Smooth muscle cell (in vitro differentiated cells): ENCODE measurements at regions not wholly inside any gene's neighbourhood (a gene's known extent, or its start where the extent isn't known, plus 50 kb on each side); places are given as distances from the start of the nearest gene placed in this dataset.

ENCODE experiments used
- DNase-seq: peaks from one replicate; lab custom pipeline; 2025; ENCODE audit not compliant: unreplicated experiment; lab: John Stamatoyannopoulos, UW
- H2AFZ ChIP-seq: fragments of 200-600 bp; sonication (generic); 2 replicates; pipeline ENCODE4 v1.6.0; 2016; ENCODE audit warnings: antibody characterized with exemption, low read depth, mild to moderate bottlenecking
- H3F3A ChIP-seq: fragments of 200-600 bp; sonication (generic); 2 replicates; pipeline ENCODE4 v1.6.0; 2017; ENCODE audit warnings: antibody characterized with exemption, low read depth
- H3K27ac ChIP-seq: fragments of 200-600 bp; sonication (generic); 2 replicates; pipeline ENCODE4 v1.5.1; 2016; ENCODE audit warnings: low read depth, mild to moderate bottlenecking
- H3K27me3 ChIP-seq: fragments of 200-600 bp; sonication (generic); 2 replicates; pipeline ENCODE4 v1.6.1; 2016; ENCODE audit warnings: low read depth, mild to moderate bottlenecking
- H3K36me3 ChIP-seq: fragments of 200-600 bp; sonication (generic); 2 replicates; pipeline ENCODE4 v1.5.1; 2016; ENCODE audit warnings: low read depth
- H3K4me1 ChIP-seq: fragments of 200-600 bp; sonication (generic); 2 replicates; pipeline ENCODE4 v1.5.1; 2016; ENCODE audit warnings: low read depth
- H3K4me2 ChIP-seq: fragments of 200-600 bp; sonication (generic); 2 replicates; pipeline ENCODE4 v1.6.0; 2016; ENCODE audit warnings: mild to moderate bottlenecking
- H3K4me3 ChIP-seq: fragments of 200-600 bp; sonication (generic); 2 replicates; pipeline ENCODE4 v1.5.1; 2016; ENCODE audit warnings: mild to moderate bottlenecking
- H3K79me2 ChIP-seq: fragments of 200-600 bp; sonication (generic); 2 replicates; pipeline ENCODE4 v1.6.0; 2016; ENCODE audit warnings: low read depth, mild to moderate bottlenecking
- H3K9ac ChIP-seq: fragments of 200-600 bp; sonication (generic); 2 replicates; pipeline ENCODE4 v1.6.0; 2016; ENCODE audit warnings: low read depth
- H3K9me3 ChIP-seq: fragments of 200-600 bp; sonication (generic); replicated peaks from 2 replicates; pipeline ENCODE4 v1.5.1; 2016; ENCODE audit warnings: low read depth
- H4K20me1 ChIP-seq: fragments of 200-600 bp; sonication (generic); 2 replicates; pipeline ENCODE4 v1.6.0; 2016; ENCODE audit warnings: low read depth
- WGBS: methylation state at CpG from one replicate; pipeline ENCODE4 v1.1.7; 2016; ENCODE audit warnings: low lambda C conversion rate; 5-methylcytosine and 5-hydroxymethylcytosine counted together
- TF ChIP-seq, protein P1 (sequence below): fragments of 200-600 bp; sonication (generic); IDR thresholded peaks from 2 replicates; pipeline ENCODE4 v1.5.1; 2017; ENCODE audit warnings: borderline replicate concordance, mild to moderate bottlenecking, antibody characterized with exemption; ENCODE audit not compliant: insufficient read depth, poor library complexity, severe bottlenecking

DNA sequence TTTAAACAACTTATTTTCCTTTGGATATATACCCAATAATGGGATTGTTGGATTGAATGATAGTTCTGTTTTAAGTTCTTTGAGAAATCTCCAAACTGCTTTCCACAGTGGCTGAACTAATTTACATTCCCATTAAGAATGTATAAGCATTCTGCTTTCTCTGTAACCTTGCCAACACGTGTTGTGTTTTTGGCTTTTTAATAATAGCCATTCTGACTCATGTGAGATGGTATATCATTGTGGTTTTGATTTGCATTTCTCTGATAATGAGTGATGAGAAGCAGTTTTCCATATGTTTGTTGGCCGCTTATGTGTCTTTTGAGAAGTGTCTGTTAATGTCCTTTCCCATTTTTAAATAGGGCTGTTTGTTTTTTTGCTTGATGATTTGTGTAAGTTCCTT lies 155.6 kb upstream of the PITX2 start:
- H3K36me3 ChIP-seq = no peaks in the 10 kb centered on the region

DNA sequence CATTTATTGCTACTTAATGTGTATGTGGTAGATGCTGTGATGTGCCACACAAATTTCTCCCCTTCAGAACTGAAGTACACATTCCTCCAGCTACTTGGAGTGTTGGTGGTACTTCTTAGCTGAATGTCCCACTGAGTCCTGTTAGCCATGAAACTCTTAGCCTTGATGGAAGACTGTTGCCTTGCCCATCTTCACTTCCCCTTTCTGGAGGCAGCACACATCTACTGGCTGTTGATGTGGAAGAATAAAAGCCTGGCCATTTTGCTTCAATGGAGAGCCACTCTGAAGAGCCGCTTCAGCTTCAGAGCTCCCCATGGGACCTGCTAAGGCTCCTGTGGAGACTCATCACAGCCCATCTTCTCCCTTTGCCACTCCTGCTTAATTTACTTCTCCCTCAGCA lies 157.7 kb upstream of the PITX2 start:
- Histone ChIP-seq H3K4me2 (no peak overlapping the region), H3K27ac (no peak overlapping the region), H3K4me3 (no peak overlapping the region), H3K79me2 (no peaks in the 10 kb centered on the region), H3K36me3 (no peaks in the 10 kb centered on the region), H3F3A (no peaks in the 10 kb centered on the region), H2AFZ (no peak overlapping the region), H4K20me1 (no peaks in the 10 kb centered on the region), H3K27me3 (no peaks in the 10 kb centered on the region), H3K9ac (no peak overlapping the region), H3K4me1 (no peaks in the 10 kb centered on the region), H3K9me3 (no peaks in the 10 kb centered on the region)
- TF ChIP-seq, protein P1, sequence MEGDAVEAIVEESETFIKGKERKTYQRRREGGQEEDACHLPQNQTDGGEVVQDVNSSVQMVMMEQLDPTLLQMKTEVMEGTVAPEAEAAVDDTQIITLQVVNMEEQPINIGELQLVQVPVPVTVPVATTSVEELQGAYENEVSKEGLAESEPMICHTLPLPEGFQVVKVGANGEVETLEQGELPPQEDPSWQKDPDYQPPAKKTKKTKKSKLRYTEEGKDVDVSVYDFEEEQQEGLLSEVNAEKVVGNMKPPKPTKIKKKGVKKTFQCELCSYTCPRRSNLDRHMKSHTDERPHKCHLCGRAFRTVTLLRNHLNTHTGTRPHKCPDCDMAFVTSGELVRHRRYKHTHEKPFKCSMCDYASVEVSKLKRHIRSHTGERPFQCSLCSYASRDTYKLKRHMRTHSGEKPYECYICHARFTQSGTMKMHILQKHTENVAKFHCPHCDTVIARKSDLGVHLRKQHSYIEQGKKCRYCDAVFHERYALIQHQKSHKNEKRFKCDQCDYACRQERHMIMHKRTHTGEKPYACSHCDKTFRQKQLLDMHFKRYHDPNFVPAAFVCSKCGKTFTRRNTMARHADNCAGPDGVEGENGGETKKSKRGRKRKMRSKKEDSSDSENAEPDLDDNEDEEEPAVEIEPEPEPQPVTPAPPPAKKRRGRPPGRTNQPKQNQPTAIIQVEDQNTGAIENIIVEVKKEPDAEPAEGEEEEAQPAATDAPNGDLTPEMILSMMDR = no peak
- DNase-seq = no peak
- 95% methylated on average over 1 of the region's 1 CpG for WGBS

More for the DNA sequence above, 155.6 kb upstream of the PITX2 start:
- peak overlapping the region; percentile 32 for H3K27ac ChIP-seq
- H4K20me1 ChIP-seq = no peaks in the 10 kb centered on the region
- H3F3A ChIP-seq = no peaks in the 10 kb centered on the region
- no peaks in the 10 kb centered on the region for H3K79me2 ChIP-seq
- H3K9me3 ChIP-seq = no peaks in the 10 kb centered on the region
- 30% methylated on average over 2 of the region's 2 CpGs for WGBS
- H3K9ac ChIP-seq = no peak overlapping the region
- TF ChIP-seq, protein P1 = no peak
- H2AFZ ChIP-seq = no peak overlapping the region
- H3K27me3 ChIP-seq = no peaks in the 10 kb centered on the region
- DNase-seq = no peak
- no peak overlapping the region for H3K4me2 ChIP-seq
- no peaks in the 10 kb centered on the region for H3K4me1 ChIP-seq
- no peak overlapping the region for H3K4me3 ChIP-seq

DNA sequence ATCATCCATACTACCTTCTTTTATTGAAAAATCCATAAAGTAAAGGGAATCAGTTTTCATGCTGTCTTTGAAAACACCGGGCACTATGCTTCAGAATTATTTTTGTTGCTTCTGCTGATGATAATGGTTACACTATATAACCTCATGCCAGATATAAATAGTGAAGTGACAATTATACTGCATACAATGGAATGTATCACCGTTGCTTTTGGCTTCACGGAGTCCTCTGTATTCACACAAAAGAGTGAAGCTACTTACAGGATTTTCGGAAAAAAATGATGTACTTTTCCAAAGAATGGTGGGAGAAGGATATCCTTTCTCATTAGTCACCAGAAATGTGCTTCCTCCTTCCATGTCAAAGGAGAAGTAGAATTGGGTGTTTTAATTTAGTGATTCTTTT lies 159.1 kb upstream of the PITX2 start:
- no peaks in the 10 kb centered on the region for H3K79me2 ChIP-seq
- no peak overlapping the region for H3K4me3 ChIP-seq
- no peak for DNase-seq
- H3K27ac ChIP-seq = no peak overlapping the region
- H2AFZ ChIP-seq = peak overlapping the region; percentile 2
- H3K4me2 ChIP-seq = no peak overlapping the region
- no peaks in the 10 kb centered on the region for H4K20me1 ChIP-seq
- 79% methylated on average over 4 of the region's 4 CpGs for WGBS
- H3K9me3 ChIP-seq = no peaks in the 10 kb centered on the region
- no peaks in the 10 kb centered on the region for H3K4me1 ChIP-seq
- H3K36me3 ChIP-seq = no peaks in the 10 kb centered on the region
- TF ChIP-seq, protein P1 = no peak
- H3K27me3 ChIP-seq = no peaks in the 10 kb centered on the region
- no peak overlapping the region for H3K9ac ChIP-seq
- H3F3A ChIP-seq = no peaks in the 10 kb centered on the region

GRCh38 chr4:110787109-110787508 lies 164.2 kb upstream of the PITX2 start:
- peaks cover 14% of the 10 kb centered on the region for H3K4me1 ChIP-seq
- no peak overlapping the region for H3K27ac ChIP-seq
- H3K9ac ChIP-seq = no peak overlapping the region
- no peak overlapping the region for H3K4me3 ChIP-seq
- TF ChIP-seq, protein P1 = no peak
- no peaks in the 10 kb centered on the region for H3K79me2 ChIP-seq
- H2AFZ ChIP-seq = no peak overlapping the region
- no peaks in the 10 kb centered on the region for H3K27me3 ChIP-seq
- no peaks in the 10 kb centered on the region for H3K36me3 ChIP-seq
- DNase-seq = no peak
- WGBS = 79% methylated on average over 4 of the region's 4 CpGs
- no peak overlapping the region for H3K4me2 ChIP-seq
- no peaks in the 10 kb centered on the region for H4K20me1 ChIP-seq
- no peaks in the 10 kb centered on the region for H3F3A ChIP-seq
- H3K9me3 ChIP-seq = no peaks in the 10 kb centered on the region
